HepG2 (cell line): ENCODE measurements at regions not wholly inside any gene's neighbourhood (a gene's known extent, or its start where the extent isn't known, plus 50 kb on each side); places are given as distances from the start of the nearest gene placed in this dataset.

Experiments
- ATAC-seq: fragments of 200-7000 bp; cut with Tn5 transposase; 3 replicates; pipeline ENCODE4 v1.9.1; 2020; ENCODE audit warnings: mild to moderate bottlenecking, moderate library complexity
- BruUV-seq: library from RNA; stranded (reverse); fragments of 400-500 nt; replicated peaks from 2 replicates; lab custom pipeline; 2021; lab: Mats Ljungman, UMichigan
- CTCF ChIA-PET: fragments of 300-600 bp; formaldehyde crosslinking; extraction: SDS; loops from one replicate; lab custom pipeline; 2021; ENCODE audit warnings: low total read pairs, inconsistent platforms, low intra/inter-chr PET ratio; lab: Yijun Ruan, JAX
- POLR2A ChIA-PET: fragments of 350-600 bp; sonication (Branson Sonifier 250); formaldehyde crosslinking; loops from one replicate; lab custom pipeline; 2020; ENCODE audit warnings: antibody characterized with exemption, inconsistent platforms; lab: Yijun Ruan, JAX
- DNase-seq: peaks from one replicate; pipeline ENCODE4 v3.0.0-alpha.2; 2015; ENCODE audit warnings: low spot score
- FAIRE-seq: peaks from 3 replicates; lab custom pipeline; 2011; peaks lifted over from hg19 to GRCh38; lab: Jason Lieb, UNC
- H2AFZ ChIP-seq: one replicate; pipeline ENCODE4 v1.6.1; 2011; ENCODE audit warnings: low read length, inconsistent platforms
- H3K27ac ChIP-seq: fragments of 300-600 bp; 3 replicates; pipeline ENCODE4 v1.8.0; 2011; ENCODE audit warnings: mixed run types, mild to moderate bottlenecking, mixed read lengths, low read length, inconsistent platforms; ENCODE audit not compliant: insufficient read depth; ENCODE audit errors: extremely low read length
- H3K27me3 ChIP-seq, 2 experiments: fragments of 200-600 bp in 1 of 2; 2 replicates in 1 of 2; 3 replicates in 1 of 2; pipeline versions ENCODE4 v1.6.0 to v1.8.0; 2011; ENCODE audit warnings: low read length in 2 of 2, mild to moderate bottlenecking in 2 of 2, moderate library complexity in 2 of 2, inconsistent platforms in 1 of 2; ENCODE audit not compliant: insufficient read depth in 2 of 2, control insufficient read depth in 1 of 2
- H3K36me3 ChIP-seq, 2 experiments: fragments of 200-600 bp in 1 of 2; replicated peaks in 1 of 2; 2 replicates in 1 of 2; 3 replicates in 1 of 2; pipeline versions ENCODE4 v1.5.1 to v1.8.0; 2011; ENCODE audit warnings: low read length in 2 of 2, inconsistent platforms in 1 of 2; ENCODE audit not compliant: insufficient read depth in 2 of 2, control insufficient read depth in 1 of 2
- H3K4me1 ChIP-seq: 2 replicates; pipeline ENCODE4 v1.5.1; 2012; ENCODE audit warnings: low read length, inconsistent platforms; ENCODE audit not compliant: insufficient read depth
- H3K4me2 ChIP-seq: 2 replicates; pipeline ENCODE4 v1.6.0; 2011; ENCODE audit warnings: low read depth, low read length, inconsistent platforms
- H3K4me3 ChIP-seq, 3 experiments: fragments of 200-600 bp in 1 of 3; sonication (generic), shearing (Covaris generic) in 1 of 3; replicated peaks in 1 of 3; 2 replicates each; pipeline ENCODE4 v1.5.1; 2011 to 2016; ENCODE audit warnings: low read length in 3 of 3, inconsistent platforms in 2 of 3, low read depth in 2 of 3, mild to moderate bottlenecking in 2 of 3, control low read depth in 1 of 3, mixed read lengths in 1 of 3; ENCODE audit not compliant: insufficient read depth in 1 of 3
- H3K79me2 ChIP-seq: one replicate; pipeline ENCODE4 v1.6.1; 2011; ENCODE audit warnings: low read length, inconsistent platforms; ENCODE audit not compliant: insufficient read depth
- H3K9ac ChIP-seq: 2 replicates; pipeline ENCODE4 v1.6.0; 2011; ENCODE audit warnings: mild to moderate bottlenecking, low read depth, low read length, inconsistent platforms; ENCODE audit not compliant: insufficient read depth
- H3K9me3 ChIP-seq: 2 replicates; pipeline ENCODE4 v1.5.1; 2012; ENCODE audit warnings: mild to moderate bottlenecking, low read length
- H4K20me1 ChIP-seq: 2 replicates; pipeline ENCODE4 v1.6.0; 2011; ENCODE audit warnings: inconsistent platforms, mild to moderate bottlenecking, low read length, moderate library complexity; ENCODE audit not compliant: insufficient read depth
- ATAD3A ChIP-seq: sonication (generic); formaldehyde crosslinking; IDR thresholded peaks from 2 replicates; pipeline ENCODE4 v1.4.0; 2020; ENCODE audit warnings: missing genetic modification reagents
- HOXA9 ChIP-seq: sonication (generic); formaldehyde crosslinking; IDR thresholded peaks from 2 replicates; pipeline ENCODE4 v1.8.1; 2022; ENCODE audit warnings: missing genetic modification reagents, mild to moderate bottlenecking, moderate library complexity, borderline replicate concordance
- JUNB ChIP-seq: sonication (generic); formaldehyde crosslinking; IDR thresholded peaks from 2 replicates; pipeline ENCODE4 v1.8.0; 2022; ENCODE audit warnings: missing genetic modification reagents, mild to moderate bottlenecking, borderline replicate concordance
- MEIS1 ChIP-seq: sonication (generic); formaldehyde crosslinking; IDR thresholded peaks from 2 replicates; pipeline ENCODE4 v1.9.0; 2021; ENCODE audit warnings: mild to moderate bottlenecking, missing genetic modification reagents, moderate library complexity, borderline replicate concordance
- NR0B2 ChIP-seq: sonication (generic); formaldehyde crosslinking; IDR thresholded peaks from 2 replicates; pipeline ENCODE4 v1.4.0; 2020; ENCODE audit warnings: mild to moderate bottlenecking, missing genetic modification reagents
- THAP11 ChIP-seq: IDR thresholded peaks from 2 replicates; pipeline ENCODE4 v1.6.1; 2016; ENCODE audit warnings: missing biosample characterization, missing genetic modification reagents
- ZNF17 ChIP-seq: sonication (generic); formaldehyde crosslinking; IDR thresholded peaks from 2 replicates; pipeline ENCODE4 v1.5.0; 2020; ENCODE audit warnings: mild to moderate bottlenecking, missing genetic modification reagents
- ZNF7 ChIP-seq: IDR thresholded peaks from 2 replicates; pipeline ENCODE4 v1.6.1; 2016; ENCODE audit warnings: missing biosample characterization, missing genetic modification reagents
- WGBS: methylation state at CpG from one replicate; pipeline ENCODE4 v1.1.6; 2017; ENCODE audit warnings: low lambda C conversion rate; 5-methylcytosine and 5-hydroxymethylcytosine counted together
- in situ Hi-C: cut with HindIII; loops from 2 replicates; pipeline ENCODE4 v1.10.0; 2017; ENCODE audit warnings: low pct_unique_long_range_greater_than_20kb; ENCODE audit not compliant: extremely low pct_ligation_motif_present
- intact Hi-C: fragments of 100-400 bp; cut with micrococcal nuclease; formaldehyde crosslinking; loops from one replicate; pipeline ENCODE4 v1.10.0; 2022; ENCODE audit not compliant: unreplicated experiment

GRCh38 chr18:42164556-42164955 lies 209.5 kb downstream of the PIK3C3 start:
- peaks cover 50% of the 10 kb centered on the region for H3K4me1 ChIP-seq
- ChIA-PET POLR2A (no interaction called here), CTCF (no interaction called here)
- H3K9ac ChIP-seq: no peak overlapping the region
- DNase-seq (no peak), ATAC-seq (no peak)
- BruUV-seq: no TSS peak
- intact Hi-C loops: no loop called here
- 51% methylated on average over 1 of the region's 1 CpG for WGBS
- H3K79me2 ChIP-seq: no peaks in the 10 kb centered on the region
- H3K27ac ChIP-seq: no peak overlapping the region
- TF ChIP-seq JUNB (CRISPR knock-in tag) (no peak), ZNF7 (CRISPR knock-in tag) (no peak), ZNF17 (CRISPR knock-in tag) (no peak), HOXA9 (CRISPR knock-in tag) (no peak), ATAD3A (CRISPR knock-in tag) (no peak), THAP11 (CRISPR knock-in tag) (no peak), MEIS1 (no peak)
- TF ChIP-seq, all 625 proteins: peak for 0
- Histone ChIP-seq H2AFZ (no peak overlapping the region), H3K4me3 (no peak overlapping the region), H3K4me2 (no peak overlapping the region), H3K9me3 (peaks cover 10% of the 10 kb centered on the region; the same call in 1 of the 2 replicates), H4K20me1 (no peaks in the 10 kb centered on the region), H3K36me3 (no peaks in the 10 kb centered on the region), H3K27me3 (no peaks in the 10 kb centered on the region)
- in situ Hi-C loops: no loop called here
- FAIRE-seq: no peak

- Histone ChIP-seq H4K20me1 (no peaks in the 10 kb centered on the region), H3K36me3 (no peaks in the 10 kb centered on the region), H3K79me2 (no peaks in the 10 kb centered on the region)
- CTCF ChIA-PET: no interaction called here
- 47% methylated on average over 1 of the region's 1 CpG for WGBS
- intact Hi-C loops: no loop called here
- BruUV-seq: no TSS peak
- no peak for TF ChIP-seq NR0B2 (CRISPR knock-in tag)
- TF ChIP-seq, all 625 proteins: peak for 0
- POLR2A ChIA-PET: no interaction called here
- no peak overlapping the region for H2AFZ ChIP-seq
- peaks cover 10% of the 10 kb centered on the region; the same call in 1 of the 2 replicates for H3K9me3 ChIP-seq
- in situ Hi-C loops: no loop called here
- no peak overlapping the region for H3K27ac ChIP-seq
- peaks cover 44% of the 10 kb centered on the region for H3K4me1 ChIP-seq
- H3K4me3 ChIP-seq: no peak overlapping the region
- no peak for DNase-seq
- no peak for ATAC-seq
- no peak for FAIRE-seq
- no peak overlapping the region for H3K9ac ChIP-seq
- no peaks in the 10 kb centered on the region for H3K27me3 ChIP-seq
- H3K4me2 ChIP-seq: no peak overlapping the region
Observed at GRCh38 chr18:42165922-42166513, 211.0 kb downstream of the PIK3C3 start.
